K562 (cell line): ENCODE measurements at regions not wholly inside any gene's neighbourhood (a gene's known extent, or its start where the extent isn't known, plus 50 kb on each side); places are given as distances from the start of the nearest gene placed in this dataset.

Source experiments
- ATAC-seq: fragments of 200-7000 bp; cut with Tn5 transposase; 3 replicates; pipeline ENCODE4 v1.9.1; 2020; ENCODE audit warnings: moderate library complexity
- BruUV-seq: library from RNA; stranded (reverse); fragments of 400-500 nt; replicated peaks from 2 replicates; lab custom pipeline; 2021; lab: Mats Ljungman, UMichigan
- CTCF ChIA-PET: fragments of 300-600 bp; formaldehyde crosslinking; extraction: SDS; loops from one replicate; lab custom pipeline; 2021; ENCODE audit warnings: low intra/inter-chr PET ratio; lab: Yijun Ruan, JAX
- POLR2A ChIA-PET: fragments of 300-600, 350-650 bp; sonication (Branson Sonifier 250); formaldehyde crosslinking; extraction: SDS; loops from one replicate; lab custom pipeline; 2021; ENCODE audit warnings: antibody characterized with exemption, inconsistent platforms; lab: Yijun Ruan, JAX
- DNase-seq, 4 experiments: peaks; one replicate each; pipeline versions ENCODE4 v3.0.0 to v3.0.0-alpha.2; 2011 to 2018; ENCODE audit warnings: low spot score in 3 of 4, mixed read lengths in 3 of 4; ENCODE audit errors: extremely low read depth in 1 of 4
- FAIRE-seq: peaks from 2 replicates; lab custom pipeline; 2011; peaks lifted over from hg19 to GRCh38; lab: Jason Lieb, UNC
- H2AFZ ChIP-seq: 2 replicates; pipeline ENCODE4 v1.6.0; 2011; ENCODE audit warnings: low read depth, low read length, control low read depth, inconsistent platforms
- H3K27ac ChIP-seq: fragments of 200-600 bp; 3 replicates; pipeline ENCODE4 v1.8.0; 2011; ENCODE audit warnings: low read depth, mild to moderate bottlenecking, control low read depth, inconsistent platforms, low read length, moderate library complexity, mixed read lengths; ENCODE audit errors: extremely low read depth
- H3K27me3 ChIP-seq, 2 experiments: fragments of 300-600 bp in 1 of 2; 2 replicates in 1 of 2; 3 replicates in 1 of 2; pipeline versions ENCODE4 v1.6.0 to v1.8.0; 2011; ENCODE audit warnings: inconsistent platforms in 2 of 2, low read length in 2 of 2, mild to moderate bottlenecking in 1 of 2, mixed read lengths in 1 of 2, moderate library complexity in 1 of 2; ENCODE audit not compliant: control insufficient read depth in 2 of 2, insufficient read depth in 2 of 2
- H3K36me3 ChIP-seq: fragments of 300-600 bp; 3 replicates; pipeline ENCODE4 v1.8.0; 2011; ENCODE audit warnings: mild to moderate bottlenecking, low read length, inconsistent platforms; ENCODE audit not compliant: control insufficient read depth, insufficient read depth
- H3K4me1 ChIP-seq, 2 experiments: fragments of 200-600 bp in 1 of 2; replicated peaks in 1 of 2; 2 replicates in 1 of 2; 3 replicates in 1 of 2; pipeline versions ENCODE4 v1.5.1 to v1.8.0; 2011; ENCODE audit warnings: inconsistent platforms in 2 of 2, low read length in 2 of 2, mild to moderate bottlenecking in 1 of 2, mixed read lengths in 1 of 2, moderate library complexity in 1 of 2; ENCODE audit not compliant: control insufficient read depth in 2 of 2, insufficient read depth in 2 of 2
- H3K4me2 ChIP-seq: 2 replicates; pipeline ENCODE4 v1.6.1; 2011; ENCODE audit warnings: low read length, control low read depth, inconsistent platforms, mixed read lengths; ENCODE audit not compliant: insufficient read depth
- H3K4me3 ChIP-seq: fragments of 200-600 bp; sonication (generic), shearing (Covaris generic); 2 replicates; pipeline ENCODE4 v1.5.1; 2016; ENCODE audit warnings: control low read depth, inconsistent platforms
- H3K79me2 ChIP-seq: fragments of 200-600 bp; 3 replicates; pipeline ENCODE4 v1.8.0; 2011; ENCODE audit warnings: low read length, inconsistent platforms; ENCODE audit not compliant: control insufficient read depth, insufficient read depth
- H3K9ac ChIP-seq, 2 experiments: 2 replicates each; pipeline versions ENCODE4 v1.6.0 to v1.6.1; 2011; ENCODE audit warnings: low read depth in 2 of 2, low read length in 2 of 2, control low read depth in 1 of 2, inconsistent platforms in 1 of 2, mild to moderate bottlenecking in 1 of 2, mixed read lengths in 1 of 2; ENCODE audit not compliant: insufficient read depth in 1 of 2
- H3K9me1 ChIP-seq: one replicate; pipeline ENCODE4 v1.6.0; 2011; ENCODE audit warnings: inconsistent platforms, mild to moderate bottlenecking, low read length, moderate library complexity; ENCODE audit not compliant: control insufficient read depth, insufficient read depth
- H3K9me3 ChIP-seq: replicated peaks from 2 replicates; pipeline ENCODE4 v1.5.1; 2011; ENCODE audit warnings: low read depth, low read length, inconsistent platforms; ENCODE audit not compliant: control insufficient read depth, insufficient read depth
- H4K20me1 ChIP-seq: replicated peaks from 2 replicates; pipeline ENCODE4 v1.6.1; 2011; ENCODE audit warnings: low read length, inconsistent platforms, mixed read lengths; ENCODE audit not compliant: control insufficient read depth, insufficient read depth
- BRD9 ChIP-seq: fragments of 450-650 bp; IDR thresholded peaks from 2 replicates; pipeline ENCODE4 v1.6.1; 2018; ENCODE audit warnings: low read depth; ENCODE audit not compliant: partially characterized antibody
- CHCHD3 ChIP-seq: fragments of 250-450 bp; sonication (Bioruptor Pico); IDR thresholded peaks from 2 replicates; pipeline ENCODE4 v2.1.2; 2022; ENCODE audit warnings: mild to moderate bottlenecking
- JUN ChIP-seq, 2 experiments: sonication (generic) in 1 of 2; formaldehyde crosslinking in 1 of 2; IDR thresholded peaks; 2 replicates each; pipeline versions ENCODE4 v1.6.1 to v1.8.0; 2012 to 2022; ENCODE audit warnings: borderline replicate concordance in 2 of 2, mild to moderate bottlenecking in 2 of 2, improper control_type of control experiment in 1 of 2, low read depth in 1 of 2, low read length in 1 of 2, missing genetic modification reagents in 1 of 2
- MEIS2 ChIP-seq: fragments of 450-650 bp; IDR thresholded peaks from 2 replicates; pipeline ENCODE4 v1.6.1; 2014; ENCODE audit warnings: mild to moderate bottlenecking; ENCODE audit not compliant: partially characterized antibody
- PTBP1 ChIP-seq: fragments of 200-400 bp; formaldehyde crosslinking; IDR thresholded peaks from 2 replicates; pipeline ENCODE4 v1.6.1; 2017; ENCODE audit warnings: low read depth, low read length
- RCOR1 ChIP-seq, 2 experiments: IDR thresholded peaks; 2 replicates each; pipeline ENCODE4 v1.6.1; 2012; ENCODE audit warnings: low read depth in 2 of 2, low read length in 2 of 2, borderline replicate concordance in 1 of 2, improper control_type of control experiment in 1 of 2
- TAL1 ChIP-seq: fragments of 450-650 bp; IDR thresholded peaks from 2 replicates; pipeline ENCODE4 v1.6.1; 2016; ENCODE audit warnings: mild to moderate bottlenecking
- ZNF41 ChIP-seq: fragments of 250-450 bp; sonication (Bioruptor Pico); conservative IDR thresholded peaks from 2 replicates; pipeline ENCODE4 v1.4.0; 2020; ENCODE audit warnings: mild to moderate bottlenecking
- WGBS: fragments of 100-300 bp; shearing (Covaris generic); methylation state at CpG from one replicate; pipeline ENCODE4 v1.1.6; 2016; ENCODE audit warnings: low coverage, mixed read lengths; ENCODE audit not compliant: insufficient coverage; ENCODE audit errors: missing lambda C conversion rate; 5-methylcytosine and 5-hydroxymethylcytosine counted together
- in situ Hi-C: fragments of 300-500 bp; cut with MboI; formaldehyde crosslinking; loops from 4 replicates; pipeline ENCODE4 v1.15.0; 2018; ENCODE audit warnings: inconsistent platforms, mixed read lengths
- intact Hi-C: fragments of 100-400 bp; cut with micrococcal nuclease; formaldehyde crosslinking; loops from 2 replicates; pipeline ENCODE4 v1.14.2; 2022
- TF ChIP-seq, protein P1 (sequence below): fragments of 450-650 bp; IDR thresholded peaks from 2 replicates; pipeline ENCODE4 v1.6.1; 2016
- TF ChIP-seq, protein P2 (sequence below): fragments of 250-450 bp; sonication (Bioruptor Pico); IDR thresholded peaks from 2 replicates; pipeline ENCODE4 v1.5.1; 2021; ENCODE audit warnings: mild to moderate bottlenecking
- TF ChIP-seq, protein P3 (sequence below): sonication (generic); formaldehyde crosslinking; IDR thresholded peaks from 2 replicates; pipeline ENCODE4 v1.8.0; 2022; ENCODE audit warnings: mild to moderate bottlenecking, missing genetic modification reagents

DNA sequence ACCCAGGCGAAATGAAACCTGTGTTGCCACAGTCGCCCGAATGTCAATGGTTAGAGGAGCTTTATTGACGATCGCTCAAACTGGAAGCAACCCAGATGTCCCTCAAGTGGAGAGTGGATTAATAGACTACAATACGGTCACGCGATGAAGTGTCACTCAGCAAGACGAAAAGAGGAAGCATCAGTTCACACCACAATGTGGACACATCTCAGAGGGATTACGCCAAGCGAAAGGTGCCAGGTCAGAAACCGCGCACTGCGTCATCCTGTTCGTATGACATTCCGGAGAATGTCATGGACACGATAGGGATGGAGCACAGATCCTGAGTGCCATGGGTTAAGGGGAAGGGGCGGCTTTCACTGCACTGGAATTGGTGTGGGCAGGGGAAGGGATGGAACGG is 111.7 kb downstream of the HMX1 start:
- Histone ChIP-seq H3K79me2 (no peaks in the 10 kb centered on the region), H2AFZ (no peak overlapping the region), H3K4me1 (no peaks in the 10 kb centered on the region; a peak in 1 of 5 replicates), H3K9me1 (no peaks in the 10 kb centered on the region), H3K27ac (no peak overlapping the region), H3K4me2 (no peak overlapping the region; the same call in 1 of the 2 replicates), H4K20me1 (0 out of 2 replicates have a peak, but pooled peaks cover 6% of the 10 kb centered on the region), H3K36me3 (no peaks in the 10 kb centered on the region), H3K27me3 (peaks cover under 1 to 44% of the 10 kb centered on the region in 2 experiments; a peak in 4 of 5 replicates), H3K9ac (no peak overlapping the region), H3K9me3 (no peaks in the 10 kb centered on the region), H3K4me3 (no peak overlapping the region)
- TF ChIP-seq MEIS2 (peak; percentile 54), RCOR1 (IDR thresholded peaks at IDR 0.05; ENCODE audit: borderline replicate concordance in 1 of 2, low read depth in 2 of 2, low read length in 2 of 2) (no peak)
- TF ChIP-seq, protein P1, sequence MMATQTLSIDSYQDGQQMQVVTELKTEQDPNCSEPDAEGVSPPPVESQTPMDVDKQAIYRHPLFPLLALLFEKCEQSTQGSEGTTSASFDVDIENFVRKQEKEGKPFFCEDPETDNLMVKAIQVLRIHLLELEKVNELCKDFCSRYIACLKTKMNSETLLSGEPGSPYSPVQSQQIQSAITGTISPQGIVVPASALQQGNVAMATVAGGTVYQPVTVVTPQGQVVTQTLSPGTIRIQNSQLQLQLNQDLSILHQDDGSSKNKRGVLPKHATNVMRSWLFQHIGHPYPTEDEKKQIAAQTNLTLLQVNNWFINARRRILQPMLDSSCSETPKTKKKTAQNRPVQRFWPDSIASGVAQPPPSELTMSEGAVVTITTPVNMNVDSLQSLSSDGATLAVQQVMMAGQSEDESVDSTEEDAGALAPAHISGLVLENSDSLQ, result peak; percentile 50; the same call in 1 of the 2 replicates
- no peak for DNase-seq
- ATAC-seq, result peak; percentile 55
- ChIA-PET CTCF (no interaction called here), POLR2A (no interaction called here)
- in situ Hi-C loops, result no loop called here
- WGBS, result 6% methylated on average over 18 of the region's 19 CpGs
- peak; percentile 19 for FAIRE-seq
- intact Hi-C loops, result no loop called here
- no TSS peak for BruUV-seq

DNA sequence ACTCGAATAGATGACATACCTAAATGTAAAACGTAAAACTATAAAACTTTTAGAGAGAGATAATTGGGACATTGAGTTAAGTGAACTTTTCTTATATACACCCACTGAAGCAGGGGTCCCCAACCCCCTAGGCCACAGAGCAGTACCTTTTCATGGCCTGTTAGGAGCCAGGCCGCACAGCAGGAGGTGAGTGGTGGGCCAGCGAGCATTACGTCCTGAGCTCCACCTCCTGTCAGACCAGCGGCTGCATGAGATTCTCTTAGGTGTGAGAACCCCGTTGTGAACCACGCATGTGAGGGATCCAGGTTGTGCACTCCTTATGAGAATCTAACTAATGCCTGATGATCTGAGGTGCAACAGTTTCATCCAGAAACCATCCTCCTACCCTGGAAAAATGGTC is 114.8 kb downstream of the HMX1 start:
- Histone ChIP-seq H3K9me3 (no peaks in the 10 kb centered on the region), H3K4me1 (no peaks in the 10 kb centered on the region; a peak in 1 of 5 replicates), H3K79me2 (no peaks in the 10 kb centered on the region), H3K9ac (no peak overlapping the region), H4K20me1 (no peaks in the 10 kb centered on the region), H2AFZ (no peak overlapping the region), H3K27me3 (peaks cover 0 to 26% of the 10 kb centered on the region in 2 experiments; a peak in 2 of 5 replicates), H3K9me1 (no peaks in the 10 kb centered on the region), H3K4me3 (no peak overlapping the region), H3K36me3 (no peaks in the 10 kb centered on the region), H3K4me2 (no peak overlapping the region), H3K27ac (no peak overlapping the region)
- CTCF ChIA-PET, result no interaction called here
- TF ChIP-seq TAL1 (no peak), PTBP1 (no peak), ZNF41 (no peak), JUN (IDR thresholded peaks at IDR 0.05; ENCODE audit: borderline replicate concordance, low read depth, low read length) (no peak), JUN (CRISPR knock-in tag; IDR thresholded peaks at IDR 0.05; ENCODE audit: borderline replicate concordance) (no peak), BRD9 (no peak), CHCHD3 (no peak)
- TF ChIP-seq, protein P2, sequence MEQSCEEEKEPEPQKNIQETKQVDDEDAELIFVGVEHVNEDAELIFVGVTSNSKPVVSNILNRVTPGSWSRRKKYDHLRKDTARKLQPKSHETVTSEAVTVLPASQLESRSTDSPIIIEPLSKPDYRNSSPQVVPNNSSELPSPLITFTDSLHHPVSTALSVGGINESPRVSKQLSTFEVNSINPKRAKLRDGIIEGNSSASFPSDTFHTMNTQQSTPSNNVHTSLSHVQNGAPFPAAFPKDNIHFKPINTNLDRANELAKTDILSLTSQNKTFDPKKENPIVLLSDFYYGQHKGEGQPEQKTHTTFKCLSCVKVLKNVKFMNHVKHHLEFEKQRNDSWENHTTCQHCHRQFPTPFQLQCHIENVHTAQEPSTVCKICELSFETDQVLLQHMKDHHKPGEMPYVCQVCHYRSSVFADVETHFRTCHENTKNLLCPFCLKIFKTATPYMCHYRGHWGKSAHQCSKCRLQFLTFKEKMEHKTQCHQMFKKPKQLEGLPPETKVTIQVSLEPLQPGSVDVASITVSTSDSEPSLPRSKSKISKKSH (CRISPR knock-in tag), result no peak
- TF ChIP-seq, protein P3, sequence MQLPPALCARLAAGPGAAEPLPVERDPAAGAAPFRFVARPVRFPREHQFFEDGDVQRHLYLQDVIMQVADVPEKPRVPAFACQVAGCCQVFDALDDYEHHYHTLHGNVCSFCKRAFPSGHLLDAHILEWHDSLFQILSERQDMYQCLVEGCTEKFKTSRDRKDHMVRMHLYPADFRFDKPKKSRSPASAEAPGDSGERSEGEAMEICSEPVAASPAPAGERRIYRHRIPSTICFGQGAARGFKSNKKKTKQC, result no peak
- BruUV-seq, result no TSS peak
- POLR2A ChIA-PET, result no interaction called here
- DNase-seq, result no peak
- WGBS, result 2% methylated on average over 8 of the region's 8 CpGs
- no peak for FAIRE-seq
- ATAC-seq, result no peak
- in situ Hi-C loops (no loop called here), intact Hi-C loops (no loop called here)
